HG02943 (cell line): ENCODE measurements at regions not wholly inside any gene's neighbourhood (a gene's known extent, or its start where the extent isn't known, plus 50 kb on each side); places are given as distances from the start of the nearest gene placed in this dataset.

Experiments
- ATAC-seq: cut with Tn5 transposase; IDR thresholded peaks from one replicate; pipeline ENCODE4 v1.9.1; 2021; ENCODE audit warnings: mild to moderate bottlenecking, low read depth, moderate library complexity; ENCODE audit not compliant: unreplicated experiment

DNA sequence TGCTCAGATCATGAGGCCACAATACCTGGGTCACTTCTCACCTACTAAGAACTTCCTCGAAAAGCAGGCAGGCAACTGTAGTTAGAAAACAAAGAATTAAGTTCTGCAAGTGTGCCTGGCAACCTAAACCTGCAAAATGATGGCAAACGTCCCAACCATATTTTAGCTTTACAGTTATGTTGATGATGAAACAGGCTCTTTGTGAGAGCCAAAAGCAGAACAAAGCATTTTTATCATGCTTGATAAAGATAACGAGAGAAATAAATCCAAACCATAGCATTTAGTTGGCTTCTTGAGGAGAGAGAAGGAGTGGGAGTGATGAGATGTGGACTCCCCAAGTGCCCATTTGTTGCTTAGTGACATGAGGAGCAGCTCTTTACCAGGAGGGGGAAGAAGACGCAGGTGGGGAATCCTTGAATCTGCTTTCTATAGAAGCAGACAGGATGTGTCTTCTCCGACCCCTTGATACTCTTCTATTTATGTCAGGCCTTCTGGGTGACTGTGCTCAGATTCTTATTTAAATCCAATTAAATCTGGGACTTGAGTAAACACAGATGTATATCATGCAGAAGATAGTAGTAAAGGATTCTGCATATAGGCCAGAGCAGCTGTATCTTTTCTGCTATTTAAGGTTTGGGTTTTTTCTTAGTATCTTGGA lies 221.2 kb downstream of the TMEM167A start:
- ATAC-seq, result no peak

GRCh38 chr5:82854956-82855355 lies 222.2 kb downstream of the TMEM167A start:
- ATAC-seq, result no peak

DNA sequence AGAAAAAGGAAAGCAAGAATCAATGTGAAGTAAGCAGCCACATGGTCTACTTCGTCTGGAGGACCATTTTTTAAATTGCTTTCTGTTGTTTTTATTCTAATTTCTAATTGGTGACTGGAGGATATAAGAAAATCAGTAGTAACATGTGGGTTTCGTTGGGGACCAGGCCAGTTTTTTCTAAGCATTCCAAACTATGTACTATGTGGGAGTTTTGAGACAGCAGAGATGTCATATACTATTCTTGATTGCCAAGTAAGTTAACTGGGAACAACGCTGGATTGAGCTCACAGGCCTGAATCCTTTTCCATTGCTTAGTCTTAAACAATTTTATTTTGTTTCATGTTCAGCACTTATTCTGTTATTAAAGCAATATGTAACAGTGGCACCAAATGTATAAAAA lies 225.7 kb downstream of the TMEM167A start:
- no peak for ATAC-seq

DNA sequence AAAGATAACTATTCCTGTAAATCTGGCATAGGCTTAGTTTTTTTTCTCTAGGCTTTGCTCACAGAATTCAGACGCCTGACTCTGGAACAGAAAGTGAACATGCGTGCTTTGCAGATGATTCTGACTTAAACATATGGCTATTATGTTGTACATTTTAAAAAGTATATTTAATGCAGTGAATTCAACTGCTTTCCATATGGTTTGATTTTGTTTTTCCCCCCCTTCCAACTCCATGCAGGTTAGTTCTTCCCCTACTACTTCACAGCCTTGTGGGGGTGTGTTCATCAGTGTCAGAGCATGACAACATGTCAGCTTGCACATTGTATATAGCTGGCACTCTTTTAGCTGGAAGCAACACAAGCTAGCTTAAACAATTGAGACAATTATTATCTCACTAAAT lies 226.8 kb downstream of the TMEM167A start:
- no peak for ATAC-seq

GRCh38 chr5:82849885-82850284 lies 227.3 kb downstream of the TMEM167A start:
- no peak for ATAC-seq

DNA sequence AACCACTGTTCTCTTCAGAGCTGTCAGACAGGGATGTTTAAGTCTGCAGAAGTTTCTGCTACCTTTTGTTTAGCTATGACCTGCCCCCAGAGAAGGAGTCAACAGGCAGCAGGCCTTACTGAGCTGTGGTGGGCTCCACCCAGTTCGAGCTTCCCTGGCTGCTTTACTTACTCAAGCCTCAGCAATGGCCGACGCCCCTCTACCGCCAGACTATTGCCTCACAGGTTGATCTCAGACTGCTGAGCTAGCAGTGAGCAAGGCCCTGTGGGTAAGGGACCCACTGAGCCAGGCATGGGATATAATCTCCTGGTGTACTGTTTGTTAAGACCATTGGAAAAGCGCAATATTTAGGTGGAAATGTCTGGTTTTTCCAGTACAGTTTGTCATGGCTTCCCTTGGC lies 229.6 kb downstream of the TMEM167A start:
- ATAC-seq, result no peak

DNA sequence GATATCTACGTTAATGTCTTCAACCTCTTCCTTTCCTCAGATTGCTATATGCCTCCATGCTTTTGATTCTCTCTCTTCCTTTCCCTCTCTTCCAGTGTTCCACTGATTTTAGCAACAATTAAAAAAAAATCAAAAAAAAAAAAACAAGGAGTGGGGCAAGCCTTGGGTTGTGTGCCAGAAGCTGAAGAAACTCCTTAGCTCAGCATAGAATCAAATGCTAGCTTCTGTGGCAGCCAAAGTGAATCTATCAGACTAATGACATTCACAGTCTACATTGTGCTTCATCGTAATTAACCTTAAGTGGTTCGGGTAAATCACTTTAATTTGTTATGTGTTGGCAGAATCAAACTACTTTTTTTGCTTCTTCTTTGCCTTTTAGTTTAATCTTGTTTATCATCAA lies 237.3 kb downstream of the TMEM167A start:
- ATAC-seq, result no peak

- ATAC-seq, result no peak
Measured at GRCh38 chr5:82835488-82835887, 241.7 kb downstream of the TMEM167A start.

DNA sequence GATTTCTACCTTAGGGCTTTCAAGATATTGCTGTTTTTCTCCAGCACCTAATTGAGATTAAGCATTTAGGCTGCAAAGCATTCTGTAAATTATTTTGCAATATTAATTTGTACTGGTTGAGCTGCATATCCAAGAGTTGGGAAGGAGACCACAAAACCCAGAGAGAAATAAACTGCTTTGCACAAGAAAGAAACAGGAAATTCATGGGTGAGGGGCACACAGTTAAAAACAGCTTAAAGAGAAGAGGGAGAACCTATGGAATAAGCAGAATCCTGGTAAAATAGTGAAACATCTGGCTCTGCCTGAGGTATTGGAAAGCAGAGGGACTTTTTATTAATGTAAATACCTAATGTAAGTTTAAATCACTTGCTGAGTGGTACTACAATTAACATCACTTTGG lies 243.0 kb downstream of the TMEM167A start:
- no peak for ATAC-seq

DNA sequence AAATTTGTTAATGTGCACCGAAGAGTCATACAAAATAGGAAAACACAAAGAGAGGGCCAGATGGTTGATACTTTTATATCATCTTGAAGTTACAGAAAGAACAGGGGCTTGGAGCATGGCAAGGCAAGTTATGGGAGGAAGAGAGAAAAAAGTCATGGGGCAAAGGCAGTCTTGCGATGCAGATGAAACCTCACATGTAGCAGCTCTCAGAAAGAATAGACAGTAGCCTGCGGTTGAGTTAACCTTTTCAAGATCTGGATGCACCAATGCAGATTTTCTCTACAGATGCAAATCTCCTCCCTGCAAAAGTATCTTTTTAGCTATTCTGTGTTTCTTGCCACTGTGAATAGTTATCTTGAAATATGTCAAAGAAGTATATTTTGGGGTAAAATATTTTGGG lies 243.9 kb downstream of the TMEM167A start:
- ATAC-seq, result no peak

- no peak for ATAC-seq
Measured at GRCh38 chr5:82832445-82832844, 244.7 kb downstream of the TMEM167A start.

- no peak for ATAC-seq
Measured at GRCh38 chr5:82828211-82828610, 249.0 kb downstream of the TMEM167A start.

- ATAC-seq, result no peak
Measured at GRCh38 chr5:82827651-82828050, 249.5 kb downstream of the TMEM167A start.

GRCh38 chr5:82822634-82822927 lies 254.6 kb downstream of the TMEM167A start:
- ATAC-seq, result no peak

- ATAC-seq, result no peak
Measured at GRCh38 chr5:82821846-82822633, 255.2 kb downstream of the TMEM167A start.

DNA sequence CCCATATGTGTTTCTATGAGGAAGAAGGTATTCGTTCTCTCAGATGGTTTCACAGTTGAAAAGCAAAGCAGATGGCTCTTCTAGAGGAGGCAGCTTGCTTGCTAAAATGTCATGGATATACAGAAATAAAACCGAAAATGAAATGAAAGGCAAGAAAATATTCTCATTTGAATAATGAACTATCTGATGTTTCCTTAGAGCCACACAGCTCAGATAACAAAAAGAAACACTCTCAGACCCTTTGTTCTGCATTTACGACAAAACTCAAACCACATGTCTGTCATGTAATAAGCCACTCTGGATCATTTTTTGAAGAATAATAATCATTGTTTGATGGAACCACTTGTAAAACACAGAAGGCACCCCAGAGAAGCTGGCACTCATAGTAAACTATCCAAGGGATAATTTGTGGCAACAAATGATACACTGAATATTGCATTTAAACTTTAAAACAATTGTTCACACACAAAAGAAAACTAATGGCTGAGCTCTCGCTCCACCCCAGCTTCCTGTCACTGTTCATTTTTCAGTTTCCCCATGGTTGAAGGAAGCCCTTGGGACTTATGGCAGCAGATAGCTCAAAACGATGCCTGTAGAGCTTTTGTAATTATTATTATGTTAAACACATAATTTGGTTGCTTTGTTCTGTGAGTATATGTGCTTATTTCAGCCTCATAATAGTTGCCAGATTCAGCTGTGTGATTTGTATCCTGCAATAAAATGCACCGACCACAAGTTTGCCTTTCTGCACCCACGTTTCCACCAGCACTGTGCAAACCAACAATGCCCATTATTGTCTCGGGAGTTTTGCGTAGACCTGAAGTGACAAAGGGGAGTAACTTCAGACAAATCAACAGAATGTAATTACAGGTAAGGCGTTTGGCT lies 256.0 kb downstream of the TMEM167A start:
- peak; percentile 87 for ATAC-seq

DNA sequence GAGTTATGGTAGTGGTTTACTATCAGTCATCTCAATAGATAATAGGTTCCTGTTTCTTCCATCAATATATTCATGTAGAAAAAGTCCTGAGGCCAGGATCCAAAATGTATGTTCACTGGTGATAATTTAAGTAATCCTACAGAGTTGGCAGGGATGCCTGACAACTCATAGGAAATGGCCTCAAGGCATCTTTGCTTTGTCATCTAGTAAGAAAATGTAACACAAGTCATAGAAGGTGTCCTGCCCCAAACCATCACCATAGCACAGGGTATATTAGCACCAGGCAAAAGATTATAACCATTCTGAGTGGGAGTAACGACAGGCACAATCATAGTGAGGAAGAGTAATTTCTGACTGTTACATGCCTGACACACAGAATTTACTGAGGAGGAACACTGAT lies 257.0 kb downstream of the TMEM167A start:
- no peak for ATAC-seq

- no peak for ATAC-seq
Measured at GRCh38 chr5:82817897-82818676, 259.1 kb downstream of the TMEM167A start.

- ATAC-seq, result no peak
Measured at GRCh38 chr5:82816926-82817325, 260.3 kb downstream of the TMEM167A start.

DNA sequence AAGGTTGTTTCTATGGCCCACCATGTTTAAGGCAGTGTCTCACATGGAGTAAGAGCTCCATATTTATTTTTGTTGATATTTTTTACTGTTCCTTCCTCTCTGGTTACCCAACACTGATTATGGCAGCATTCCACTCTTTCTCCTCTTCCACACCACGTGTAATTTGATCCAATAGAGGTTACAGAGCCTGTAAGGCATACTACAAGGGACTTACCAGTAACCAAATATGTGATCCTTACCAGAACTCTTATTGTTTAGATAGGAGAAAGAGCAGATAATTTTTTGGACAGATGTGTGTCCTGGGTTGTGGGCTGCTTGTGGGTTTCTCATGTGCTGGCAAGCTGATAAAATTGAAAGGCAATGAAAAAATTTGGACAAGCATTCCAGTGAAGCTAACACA lies 261.3 kb downstream of the TMEM167A start:
- no peak for ATAC-seq

GRCh38 chr5:82813861-82814260 lies 263.3 kb downstream of the TMEM167A start:
- no peak for ATAC-seq
